ENCODE measurements at regions not wholly inside any gene's neighbourhood (a gene's known extent, or its start where the extent isn't known, plus 50 kb on each side); places are given as distances from the start of the nearest gene placed in this dataset.

DNA sequence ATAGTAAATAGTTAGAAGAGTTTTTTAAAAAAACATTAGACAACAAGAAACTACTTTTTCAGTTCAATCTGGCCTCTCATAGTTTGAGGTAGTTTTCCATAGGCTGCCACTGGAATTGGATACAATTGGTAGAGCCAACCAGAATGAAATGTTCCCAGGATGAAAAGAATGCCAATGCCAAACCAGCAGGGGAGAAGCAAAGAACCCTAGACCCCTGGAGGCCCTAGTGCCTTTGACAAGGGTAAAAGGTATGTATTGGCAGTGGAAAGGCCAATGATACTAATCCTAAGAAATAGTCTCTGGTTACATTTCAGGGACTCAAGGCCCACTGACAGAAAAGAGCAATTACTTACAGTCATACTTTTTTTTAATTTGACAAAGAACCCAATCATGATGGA, 77.4 kb upstream of the SEM1 start:
- H3K27ac ChIP-seq: no peak overlapping the region
- intact Hi-C loops (cut with DNase I): no loop called here
- H3K4me1 ChIP-seq: no peaks in the 10 kb centered on the region
- TF ChIP-seq, protein P1, sequence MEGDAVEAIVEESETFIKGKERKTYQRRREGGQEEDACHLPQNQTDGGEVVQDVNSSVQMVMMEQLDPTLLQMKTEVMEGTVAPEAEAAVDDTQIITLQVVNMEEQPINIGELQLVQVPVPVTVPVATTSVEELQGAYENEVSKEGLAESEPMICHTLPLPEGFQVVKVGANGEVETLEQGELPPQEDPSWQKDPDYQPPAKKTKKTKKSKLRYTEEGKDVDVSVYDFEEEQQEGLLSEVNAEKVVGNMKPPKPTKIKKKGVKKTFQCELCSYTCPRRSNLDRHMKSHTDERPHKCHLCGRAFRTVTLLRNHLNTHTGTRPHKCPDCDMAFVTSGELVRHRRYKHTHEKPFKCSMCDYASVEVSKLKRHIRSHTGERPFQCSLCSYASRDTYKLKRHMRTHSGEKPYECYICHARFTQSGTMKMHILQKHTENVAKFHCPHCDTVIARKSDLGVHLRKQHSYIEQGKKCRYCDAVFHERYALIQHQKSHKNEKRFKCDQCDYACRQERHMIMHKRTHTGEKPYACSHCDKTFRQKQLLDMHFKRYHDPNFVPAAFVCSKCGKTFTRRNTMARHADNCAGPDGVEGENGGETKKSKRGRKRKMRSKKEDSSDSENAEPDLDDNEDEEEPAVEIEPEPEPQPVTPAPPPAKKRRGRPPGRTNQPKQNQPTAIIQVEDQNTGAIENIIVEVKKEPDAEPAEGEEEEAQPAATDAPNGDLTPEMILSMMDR (IDR thresholded peaks at IDR 0.05): no peak
- H3K9me3 ChIP-seq: no peaks in the 10 kb centered on the region
- no peak for DNase-seq
- no peak overlapping the region for H3K4me3 ChIP-seq
- no peaks in the 10 kb centered on the region for H3K27me3 ChIP-seq
- no peak overlapping the region for H3K9ac ChIP-seq (ENCODE audit: low read depth in 2 of 2, low read length in 2 of 2)
- H3K36me3 ChIP-seq: no peaks in the 10 kb centered on the region

DNA sequence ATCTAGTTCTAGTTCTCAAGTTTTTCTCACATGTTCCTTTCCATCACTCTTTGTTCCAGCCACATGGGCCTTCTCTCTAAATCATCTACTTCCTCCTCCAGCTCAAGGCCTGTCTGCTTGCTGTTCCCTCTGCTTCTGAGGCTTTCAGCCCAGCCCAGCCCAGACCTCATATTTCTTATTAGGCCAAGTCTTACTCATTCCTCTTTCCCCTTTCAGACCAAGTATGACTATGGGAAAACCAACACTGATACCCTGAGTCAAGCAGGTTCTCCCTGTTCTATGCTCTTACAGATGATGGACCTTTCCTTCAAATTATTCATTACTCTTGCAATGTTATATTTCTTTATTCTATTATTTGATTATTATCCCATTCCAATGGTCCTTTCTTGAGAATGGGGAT, 80.3 kb upstream of the SEM1 start:
- Histone ChIP-seq H3K27me3 (no peaks in the 10 kb centered on the region), H3K4me1 (no peaks in the 10 kb centered on the region), H3K36me3 (no peaks in the 10 kb centered on the region), H3K27ac (no peak overlapping the region), H3K4me3 (no peak overlapping the region), H3K9me3 (no peaks in the 10 kb centered on the region), H3K9ac (ENCODE audit: low read depth in 2 of 2, low read length in 2 of 2) (no peak overlapping the region)
- intact Hi-C loops (cut with DNase I): no loop called here
- TF ChIP-seq, protein P1 (IDR thresholded peaks at IDR 0.05): no peak
- DNase-seq: no peak

DNA sequence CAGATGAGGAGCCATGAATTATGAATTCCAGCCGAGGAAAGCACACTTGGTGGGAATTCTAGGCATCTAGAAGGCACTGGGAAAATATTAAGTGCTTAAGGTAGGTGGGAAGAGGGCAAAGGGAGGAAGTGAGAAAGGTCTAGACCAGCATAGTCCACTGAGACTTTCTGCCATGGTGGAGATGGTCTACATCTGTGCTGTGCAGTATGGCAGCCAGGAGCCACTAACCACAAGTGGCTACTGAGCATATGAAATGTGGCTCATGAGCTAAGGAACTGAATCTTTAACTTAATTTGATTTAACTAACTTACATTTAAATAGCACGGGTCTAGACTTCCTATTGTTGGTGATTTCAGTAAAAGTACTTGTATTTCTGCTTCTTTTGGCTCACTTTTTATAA, 82.5 kb upstream of the SEM1 start:
- Histone ChIP-seq H3K27me3 (no peaks in the 10 kb centered on the region), H3K9me3 (no peaks in the 10 kb centered on the region), H3K4me1 (no peaks in the 10 kb centered on the region), H3K27ac (no peak overlapping the region), H3K36me3 (no peaks in the 10 kb centered on the region), H3K9ac (ENCODE audit: low read depth in 2 of 2, low read length in 2 of 2) (no peak overlapping the region), H3K4me3 (no peak overlapping the region)
- TF ChIP-seq, protein P1 (IDR thresholded peaks at IDR 0.05): no peak
- intact Hi-C loops (cut with DNase I): no loop called here
- no peak for DNase-seq

DNA sequence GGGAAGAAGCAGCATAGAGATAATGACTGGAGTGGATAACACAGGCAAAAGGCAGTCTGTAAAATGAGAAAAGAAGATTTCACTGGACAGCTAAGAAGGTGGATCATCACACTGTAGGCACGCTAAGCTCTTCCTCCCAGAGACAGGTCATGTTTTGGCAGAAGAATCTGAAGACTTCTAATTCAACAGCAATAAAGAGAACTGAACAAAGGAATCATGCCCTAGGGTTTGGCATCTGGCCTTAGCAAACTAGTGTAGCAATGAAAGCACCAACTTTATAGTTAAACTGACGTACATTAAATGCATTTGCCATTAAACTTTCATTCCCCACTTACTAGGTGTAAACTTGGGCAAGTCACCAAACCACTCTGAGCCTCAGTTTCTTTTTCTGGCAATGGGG, 84.4 kb upstream of the SEM1 start:
- Histone ChIP-seq H3K36me3 (no peaks in the 10 kb centered on the region), H3K4me1 (no peaks in the 10 kb centered on the region), H3K9me3 (no peaks in the 10 kb centered on the region), H3K27me3 (no peaks in the 10 kb centered on the region), H3K9ac (ENCODE audit: low read depth in 2 of 2, low read length in 2 of 2) (no peak overlapping the region), H3K27ac (no peak overlapping the region), H3K4me3 (no peak overlapping the region)
- intact Hi-C loops (cut with DNase I): no loop called here
- DNase-seq: no peak
- TF ChIP-seq, protein P1 (IDR thresholded peaks at IDR 0.05): no peak

DNA sequence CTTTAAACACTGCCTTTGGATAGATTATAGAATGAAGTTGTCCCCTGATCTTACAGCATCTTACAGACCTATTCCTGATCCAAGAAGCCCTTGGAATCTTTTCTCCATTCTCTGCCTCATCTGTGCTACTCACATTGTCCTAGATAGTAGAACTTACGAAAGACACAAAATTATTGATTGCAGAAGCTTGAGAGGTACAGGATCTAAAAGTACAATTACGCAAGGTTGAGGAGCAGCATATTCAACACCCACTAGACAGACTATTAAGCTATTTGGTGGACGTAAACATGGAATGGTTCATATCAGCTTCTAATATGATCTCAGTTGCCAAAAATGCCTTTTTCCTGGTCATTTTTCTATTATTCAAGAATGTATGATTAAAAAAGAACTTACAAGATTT, 90.5 kb upstream of the SEM1 start:
- Histone ChIP-seq H3K9me3 (no peaks in the 10 kb centered on the region), H3K4me3 (no peak overlapping the region), H3K4me1 (no peaks in the 10 kb centered on the region), H3K27ac (no peak overlapping the region), H3K36me3 (no peaks in the 10 kb centered on the region), H3K9ac (ENCODE audit: low read depth in 2 of 2, low read length in 2 of 2) (no peak overlapping the region), H3K27me3 (no peaks in the 10 kb centered on the region)
- no peak for DNase-seq
- TF ChIP-seq, protein P1 (IDR thresholded peaks at IDR 0.05): no peak
- intact Hi-C loops (cut with DNase I): no loop called here

DNA sequence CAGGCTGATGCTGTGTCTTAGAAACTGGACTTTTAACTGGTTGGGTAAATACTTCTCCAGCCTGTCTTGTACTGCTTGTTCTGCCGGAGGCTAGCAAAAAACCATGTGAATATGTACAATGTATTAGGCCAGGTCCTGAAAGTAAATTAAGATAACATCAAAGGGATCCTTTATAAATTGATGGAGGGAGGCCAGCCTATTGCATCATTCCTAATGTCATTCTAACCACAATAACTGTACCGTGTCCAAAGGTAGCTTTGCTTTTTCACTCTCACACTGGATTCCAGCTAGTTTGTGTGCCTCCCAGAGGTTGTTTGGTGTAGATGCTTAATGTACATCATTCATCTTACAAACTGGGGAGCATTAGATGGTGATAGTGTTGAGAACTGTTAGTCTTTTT, 91.2 kb upstream of the SEM1 start:
- no peak overlapping the region for H3K4me3 ChIP-seq
- H3K27me3 ChIP-seq: no peaks in the 10 kb centered on the region
- no peaks in the 10 kb centered on the region for H3K4me1 ChIP-seq
- H3K9me3 ChIP-seq: no peaks in the 10 kb centered on the region
- H3K36me3 ChIP-seq: no peaks in the 10 kb centered on the region
- no peak for DNase-seq
- intact Hi-C loops (cut with DNase I): no loop called here
- H3K9ac ChIP-seq (ENCODE audit: low read depth in 2 of 2, low read length in 2 of 2): no peak overlapping the region
- TF ChIP-seq, protein P1 (IDR thresholded peaks at IDR 0.05): no peak
- H3K27ac ChIP-seq: no peak overlapping the region
